ENCODE measurements at regions not wholly inside any gene's neighbourhood (a gene's known extent, or its start where the extent isn't known, plus 50 kb on each side); places are given as distances from the start of the nearest gene placed in this dataset.

DNA sequence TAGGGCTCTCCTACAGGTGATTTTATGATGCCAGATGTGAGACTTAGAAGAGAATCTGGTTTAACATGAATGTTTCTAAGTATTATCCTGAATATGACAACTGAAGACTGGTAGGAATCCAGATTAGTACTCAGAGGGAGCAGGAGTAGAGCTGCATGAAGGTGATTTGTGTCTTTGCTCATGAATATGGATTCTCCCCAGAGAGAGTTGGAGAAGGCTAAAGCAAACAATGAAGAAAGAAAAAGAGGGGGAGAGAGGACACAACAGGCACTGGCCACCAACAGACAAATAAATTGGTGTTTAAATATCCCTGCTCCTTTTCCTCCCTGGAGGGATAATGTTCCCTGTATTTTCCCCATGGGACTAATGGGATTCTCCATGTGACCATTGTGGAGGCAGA lies 427.0 kb upstream of the KLF12 start:
- TF ChIP-seq, protein P1, sequence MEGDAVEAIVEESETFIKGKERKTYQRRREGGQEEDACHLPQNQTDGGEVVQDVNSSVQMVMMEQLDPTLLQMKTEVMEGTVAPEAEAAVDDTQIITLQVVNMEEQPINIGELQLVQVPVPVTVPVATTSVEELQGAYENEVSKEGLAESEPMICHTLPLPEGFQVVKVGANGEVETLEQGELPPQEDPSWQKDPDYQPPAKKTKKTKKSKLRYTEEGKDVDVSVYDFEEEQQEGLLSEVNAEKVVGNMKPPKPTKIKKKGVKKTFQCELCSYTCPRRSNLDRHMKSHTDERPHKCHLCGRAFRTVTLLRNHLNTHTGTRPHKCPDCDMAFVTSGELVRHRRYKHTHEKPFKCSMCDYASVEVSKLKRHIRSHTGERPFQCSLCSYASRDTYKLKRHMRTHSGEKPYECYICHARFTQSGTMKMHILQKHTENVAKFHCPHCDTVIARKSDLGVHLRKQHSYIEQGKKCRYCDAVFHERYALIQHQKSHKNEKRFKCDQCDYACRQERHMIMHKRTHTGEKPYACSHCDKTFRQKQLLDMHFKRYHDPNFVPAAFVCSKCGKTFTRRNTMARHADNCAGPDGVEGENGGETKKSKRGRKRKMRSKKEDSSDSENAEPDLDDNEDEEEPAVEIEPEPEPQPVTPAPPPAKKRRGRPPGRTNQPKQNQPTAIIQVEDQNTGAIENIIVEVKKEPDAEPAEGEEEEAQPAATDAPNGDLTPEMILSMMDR (IDR thresholded peaks at IDR 0.05; ENCODE audit: low read depth, low read length, missing control alignments): no peak
- H3K4me3 ChIP-seq (replicated peaks; ENCODE audit: low read depth, low read length): no peak overlapping the region
- DNase-seq (ENCODE audit: extremely low read depth, low read depth): no peak

DNA sequence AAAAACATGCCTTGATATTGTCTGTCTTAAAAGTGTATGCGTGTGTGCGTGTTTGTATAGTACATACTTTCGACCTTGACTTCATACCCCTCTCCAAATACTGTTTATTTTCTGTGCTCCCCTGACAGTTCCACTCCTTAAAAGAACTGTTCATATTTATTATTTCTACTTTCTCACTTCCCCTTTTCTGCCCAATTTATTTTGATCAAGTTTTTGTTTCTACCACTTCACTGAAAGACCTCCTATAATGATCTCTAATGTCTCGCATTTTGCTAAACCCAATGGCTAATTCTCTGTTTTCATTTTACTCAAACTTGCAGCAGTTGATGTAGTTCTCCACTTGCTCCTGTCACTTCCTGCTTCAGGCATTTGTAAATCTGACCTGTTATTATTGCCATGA lies 426.1 kb upstream of the KLF12 start:
- H3K4me3 ChIP-seq (replicated peaks; ENCODE audit: low read depth, low read length): no peak overlapping the region
- TF ChIP-seq, protein P1 (IDR thresholded peaks at IDR 0.05; ENCODE audit: low read depth, low read length, missing control alignments): no peak
- DNase-seq (ENCODE audit: extremely low read depth, low read depth): no peak

- DNase-seq (ENCODE audit: extremely low read depth, low read depth): no peak
- no peak overlapping the region for H3K4me3 ChIP-seq (replicated peaks; ENCODE audit: low read depth, low read length)
- TF ChIP-seq, protein P1 (IDR thresholded peaks at IDR 0.05; ENCODE audit: low read depth, low read length, missing control alignments): no peak
Observed at GRCh38 chr13:74557870-74558269, 423.7 kb upstream of the KLF12 start.

- H3K4me3 ChIP-seq (replicated peaks; ENCODE audit: low read depth, low read length): no peak overlapping the region
- no peak for DNase-seq (ENCODE audit: extremely low read depth, low read depth)
- TF ChIP-seq, protein P1 (IDR thresholded peaks at IDR 0.05; ENCODE audit: low read depth, low read length, missing control alignments): no peak
Observed at GRCh38 chr13:74555651-74556420, 421.6 kb upstream of the KLF12 start.

DNA sequence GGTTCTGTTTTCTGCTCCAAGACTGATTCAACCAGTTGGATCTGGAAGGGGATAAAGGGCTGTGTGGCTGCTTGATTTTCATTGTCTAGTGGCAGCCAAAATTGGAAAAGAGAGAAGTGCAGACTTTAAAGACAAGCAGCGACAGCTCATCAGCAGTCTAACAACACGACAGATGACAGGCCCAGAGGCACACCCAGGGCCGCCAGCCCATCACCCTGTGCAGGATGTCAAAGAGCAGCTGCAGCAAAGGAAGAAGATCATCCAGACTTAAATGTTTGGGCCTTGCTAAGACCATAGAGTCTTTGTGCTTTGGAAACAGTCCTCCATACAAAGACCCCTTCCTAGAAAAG lies 421.0 kb upstream of the KLF12 start:
- TF ChIP-seq, protein P1 (IDR thresholded peaks at IDR 0.05; ENCODE audit: low read depth, low read length, missing control alignments): no peak
- no peak for DNase-seq (ENCODE audit: extremely low read depth, low read depth)
- H3K4me3 ChIP-seq (replicated peaks; ENCODE audit: low read depth, low read length): no peak overlapping the region

DNA sequence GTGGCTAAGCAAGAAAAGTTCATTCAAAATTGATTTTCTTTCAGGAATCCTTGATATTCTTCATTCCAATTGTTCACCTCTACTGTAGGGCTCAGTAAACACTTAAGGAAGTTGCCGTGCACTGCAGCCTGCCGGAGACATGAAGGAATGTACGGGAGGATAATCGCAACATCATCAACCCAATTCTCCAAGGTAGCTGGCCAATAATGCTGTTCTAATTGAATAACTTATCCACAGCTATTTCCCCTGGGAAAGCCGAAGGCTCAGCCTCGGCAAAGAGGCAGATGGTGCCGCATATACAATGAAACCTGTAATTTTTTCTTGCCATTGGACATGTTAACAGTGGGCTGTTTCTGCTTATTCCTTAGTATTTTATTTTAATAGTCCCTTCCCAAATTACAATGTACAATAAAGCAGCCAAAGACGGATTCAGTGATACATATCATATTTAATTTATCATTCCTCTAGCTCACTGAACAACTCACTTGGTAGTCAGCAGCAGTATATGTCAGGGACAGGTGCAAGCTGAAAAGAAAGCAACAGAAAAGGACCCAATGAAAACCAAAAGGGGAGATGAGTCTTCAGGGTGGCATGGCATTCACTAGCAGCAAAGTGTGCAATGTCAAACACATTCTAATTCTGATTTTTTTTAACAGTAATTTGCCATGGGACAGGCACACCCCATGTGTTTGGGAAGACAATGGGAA lies 420.5 kb upstream of the KLF12 start:
- H3K4me3 ChIP-seq (replicated peaks; ENCODE audit: low read depth, low read length): no peak overlapping the region
- TF ChIP-seq, protein P1 (IDR thresholded peaks at IDR 0.05; ENCODE audit: low read depth, low read length, missing control alignments): no peak
- DNase-seq (ENCODE audit: extremely low read depth, low read depth): no peak
